HG03095 (cell line): ENCODE measurements at regions not wholly inside any gene's neighbourhood (a gene's known extent, or its start where the extent isn't known, plus 50 kb on each side); places are given as distances from the start of the nearest gene placed in this dataset.

Experiments used
- ATAC-seq: cut with Tn5 transposase; IDR thresholded peaks from one replicate; pipeline ENCODE4 v1.9.1; 2021; ENCODE audit warnings: moderate library complexity; ENCODE audit not compliant: unreplicated experiment

- ATAC-seq = no peak
These were observed 132.7 kb upstream of the SESN3 start for GRCh38 chr11:95363708-95364107.

- ATAC-seq = no peak
These were observed 132.2 kb upstream of the SESN3 start for GRCh38 chr11:95363164-95363563.

GRCh38 chr11:95361180-95361579 is 130.2 kb upstream of the SESN3 start:
- no peak for ATAC-seq

GRCh38 chr11:95360377-95361075 is 129.5 kb upstream of the SESN3 start:
- no peak for ATAC-seq

- ATAC-seq = no peak
These were observed 128.8 kb upstream of the SESN3 start for GRCh38 chr11:95359756-95360155.

GRCh38 chr11:95359341-95359663 is 128.3 kb upstream of the SESN3 start:
- ATAC-seq = no peak

GRCh38 chr11:95358511-95359340 is 127.7 kb upstream of the SESN3 start:
- ATAC-seq = no peak

- ATAC-seq = no peak
These were observed 123.3 kb upstream of the SESN3 start for GRCh38 chr11:95354304-95354703.

GRCh38 chr11:95353706-95354105 is 122.7 kb upstream of the SESN3 start:
- no peak for ATAC-seq

GRCh38 chr11:95352733-95353346 is 121.8 kb upstream of the SESN3 start:
- no peak for ATAC-seq

- ATAC-seq = no peak
These were observed 118.4 kb upstream of the SESN3 start for GRCh38 chr11:95349345-95349942.

GRCh38 chr11:95346265-95346664 is 115.3 kb upstream of the SESN3 start:
- ATAC-seq = no peak

GRCh38 chr11:95345651-95346050 is 114.6 kb upstream of the SESN3 start:
- ATAC-seq = peak; percentile 84

- no peak for ATAC-seq
These were observed 114.1 kb upstream of the SESN3 start for GRCh38 chr11:95344932-95345642.

GRCh38 chr11:95341221-95341620 is 110.2 kb upstream of the SESN3 start:
- ATAC-seq = no peak

- peak; percentile 48 for ATAC-seq
These were observed 108.3 kb upstream of the SESN3 start for GRCh38 chr11:95339086-95339901.

- ATAC-seq = no peak
These were observed 107.5 kb upstream of the SESN3 start for GRCh38 chr11:95338430-95338991.

GRCh38 chr11:95337972-95338429 is 107.0 kb upstream of the SESN3 start:
- ATAC-seq = no peak

- peak; percentile 89 for ATAC-seq
These were observed 106.4 kb upstream of the SESN3 start for GRCh38 chr11:95337175-95337957.
